Large intestine (tissue), 3 donors: ENCODE measurements at regions not wholly inside any gene's neighbourhood (a gene's known extent, or its start where the extent isn't known, plus 50 kb on each side); places are given as distances from the start of the nearest gene placed in this dataset.

ENCODE experiments used
- DNase-seq, 2 donors: peaks; one replicate each; pipeline versions ENCODE4 v3.0.0 to v3.0.0-alpha.2; 2013
- H3K27ac ChIP-seq: one replicate; pipeline ENCODE4 v1.5.1; 2013; ENCODE audit warnings: low read length
- H3K27me3 ChIP-seq: 2 replicates; pipeline ENCODE4 v1.6.1; 2013; ENCODE audit warnings: low read length; ENCODE audit not compliant: control insufficient read depth, insufficient read depth
- H3K36me3 ChIP-seq: 2 replicates; pipeline ENCODE4 v1.6.1; 2013; ENCODE audit warnings: low read length; ENCODE audit not compliant: control insufficient read depth, insufficient read depth
- H3K4me1 ChIP-seq: one replicate; pipeline ENCODE4 v1.6.1; 2013; ENCODE audit warnings: low read length; ENCODE audit not compliant: control insufficient read depth, insufficient read depth
- H3K4me3 ChIP-seq: one replicate; pipeline ENCODE4 v1.5.1; 2013; ENCODE audit warnings: low read length
- H3K9me3 ChIP-seq: one replicate; pipeline ENCODE4 v1.6.1; 2013; ENCODE audit warnings: mild to moderate bottlenecking, low read depth, low read length, moderate library complexity; ENCODE audit not compliant: control insufficient read depth
- WGBS: methylation state at CpG from one replicate; pipeline ENCODE4 v1.1.5; 2013; ENCODE audit warnings: low lambda C conversion rate; ENCODE audit not compliant: insufficient coverage; 5-methylcytosine and 5-hydroxymethylcytosine counted together

GRCh38 chr5:116626272-116626723 is 51.7 kb upstream of the SEMA6A start:
- H3K4me1 ChIP-seq, result no peaks in the 10 kb centered on the region
- no peaks in the 10 kb centered on the region for H3K27me3 ChIP-seq
- WGBS, result 80% methylated on average over 2 of the region's 13 CpGs
- no peak overlapping the region for H3K27ac ChIP-seq
- no peak overlapping the region for H3K4me3 ChIP-seq
- peak; percentile 58 to 69 for DNase-seq
- no peaks in the 10 kb centered on the region for H3K36me3 ChIP-seq
- H3K9me3 ChIP-seq, result no peaks in the 10 kb centered on the region
